ENCODE measurements at regions not wholly inside any gene's neighbourhood (a gene's known extent, or its start where the extent isn't known, plus 50 kb on each side); places are given as distances from the start of the nearest gene placed in this dataset.

DNA sequence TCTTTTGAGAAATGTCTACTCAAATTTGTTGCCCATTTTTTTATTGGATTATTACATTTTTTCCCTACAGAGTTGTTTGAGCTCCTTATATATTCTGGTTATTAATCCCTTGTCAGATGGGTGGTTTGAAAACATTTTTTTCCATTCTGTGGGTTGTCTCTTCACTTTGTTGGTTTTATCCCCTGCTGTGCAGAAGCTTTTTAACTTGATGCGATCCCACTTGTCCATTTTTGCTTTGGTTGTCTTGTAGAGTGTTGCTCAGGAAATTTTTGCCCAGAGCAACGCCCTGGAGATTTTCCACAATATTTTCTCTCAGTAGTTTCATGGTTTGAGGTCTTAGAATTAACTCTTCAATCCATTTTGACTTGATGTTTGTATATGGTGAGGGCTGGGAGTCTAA, 592.8 kb upstream of the GOT2 start:
- TF ChIP-seq, protein P1, sequence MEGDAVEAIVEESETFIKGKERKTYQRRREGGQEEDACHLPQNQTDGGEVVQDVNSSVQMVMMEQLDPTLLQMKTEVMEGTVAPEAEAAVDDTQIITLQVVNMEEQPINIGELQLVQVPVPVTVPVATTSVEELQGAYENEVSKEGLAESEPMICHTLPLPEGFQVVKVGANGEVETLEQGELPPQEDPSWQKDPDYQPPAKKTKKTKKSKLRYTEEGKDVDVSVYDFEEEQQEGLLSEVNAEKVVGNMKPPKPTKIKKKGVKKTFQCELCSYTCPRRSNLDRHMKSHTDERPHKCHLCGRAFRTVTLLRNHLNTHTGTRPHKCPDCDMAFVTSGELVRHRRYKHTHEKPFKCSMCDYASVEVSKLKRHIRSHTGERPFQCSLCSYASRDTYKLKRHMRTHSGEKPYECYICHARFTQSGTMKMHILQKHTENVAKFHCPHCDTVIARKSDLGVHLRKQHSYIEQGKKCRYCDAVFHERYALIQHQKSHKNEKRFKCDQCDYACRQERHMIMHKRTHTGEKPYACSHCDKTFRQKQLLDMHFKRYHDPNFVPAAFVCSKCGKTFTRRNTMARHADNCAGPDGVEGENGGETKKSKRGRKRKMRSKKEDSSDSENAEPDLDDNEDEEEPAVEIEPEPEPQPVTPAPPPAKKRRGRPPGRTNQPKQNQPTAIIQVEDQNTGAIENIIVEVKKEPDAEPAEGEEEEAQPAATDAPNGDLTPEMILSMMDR (conservative IDR thresholded peaks at IDR 0.05; ENCODE audit: low read depth, low read length), result no peak
- TF ChIP-seq EZH2 (IDR thresholded peaks at IDR 0.05; ENCODE audit: low read length, unreplicated experiment) (no peak), EZH2phosphoT487 (IDR thresholded peaks at IDR 0.05; ENCODE audit: borderline replicate concordance, low read length) (no peak)

Measured in PC-3 (cell line).